ENCODE measurements at regions not wholly inside any gene's neighbourhood (a gene's known extent, or its start where the extent isn't known, plus 50 kb on each side); places are given as distances from the start of the nearest gene placed in this dataset.

DNA sequence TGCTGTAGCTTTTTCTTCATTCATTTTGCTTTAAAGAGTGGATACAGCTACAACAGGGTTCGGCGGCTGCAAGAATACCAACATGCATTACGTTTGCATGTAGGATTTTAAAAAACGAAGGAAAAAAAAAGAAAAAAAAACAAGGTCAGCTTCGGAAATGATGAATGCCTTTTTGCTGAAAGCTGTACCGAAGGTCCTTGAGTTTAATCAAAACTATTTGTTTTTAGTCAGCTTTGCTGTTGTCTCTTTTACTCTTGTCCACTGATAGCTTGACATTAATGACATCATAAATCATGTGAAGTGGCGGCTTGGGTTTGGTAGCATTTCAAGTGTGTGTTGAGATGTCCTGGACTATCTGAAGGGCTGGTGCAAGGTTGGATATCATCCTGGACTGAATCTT is 779.1 kb downstream of the NR2F1-AS1 start:
- no peak for DNase-seq
- Mint-ChIP-seq H3K4me3 (no peak overlapping the region), H3K27ac (no peak overlapping the region), H3K36me3 (no peaks in the 10 kb centered on the region), H3K9me3 (peaks cover 4 to 12% of the 10 kb centered on the region in 2 donors), H3K27me3 (ENCODE audit: low read depth in 2 of 2) (no peaks in the 10 kb centered on the region), H3K4me1 (no peaks in the 10 kb centered on the region)
- H3K27me3 ChIP-seq (ENCODE audit: control insufficient read depth, insufficient read depth, low read length) = no peaks in the 10 kb centered on the region
- no peak for ATAC-seq
- 57% methylated on average over 7 of the region's 7 CpGs for WGBS (ENCODE audit: insufficient coverage)
- no peak overlapping the region for H3K4me3 ChIP-seq (ENCODE audit: low read length)
- no peak overlapping the region for H3K27ac ChIP-seq (ENCODE audit: low read length)
- H3K4me1 ChIP-seq (ENCODE audit: control insufficient read depth, insufficient read depth, low read length) = no peaks in the 10 kb centered on the region
- TF ChIP-seq, protein P1, sequence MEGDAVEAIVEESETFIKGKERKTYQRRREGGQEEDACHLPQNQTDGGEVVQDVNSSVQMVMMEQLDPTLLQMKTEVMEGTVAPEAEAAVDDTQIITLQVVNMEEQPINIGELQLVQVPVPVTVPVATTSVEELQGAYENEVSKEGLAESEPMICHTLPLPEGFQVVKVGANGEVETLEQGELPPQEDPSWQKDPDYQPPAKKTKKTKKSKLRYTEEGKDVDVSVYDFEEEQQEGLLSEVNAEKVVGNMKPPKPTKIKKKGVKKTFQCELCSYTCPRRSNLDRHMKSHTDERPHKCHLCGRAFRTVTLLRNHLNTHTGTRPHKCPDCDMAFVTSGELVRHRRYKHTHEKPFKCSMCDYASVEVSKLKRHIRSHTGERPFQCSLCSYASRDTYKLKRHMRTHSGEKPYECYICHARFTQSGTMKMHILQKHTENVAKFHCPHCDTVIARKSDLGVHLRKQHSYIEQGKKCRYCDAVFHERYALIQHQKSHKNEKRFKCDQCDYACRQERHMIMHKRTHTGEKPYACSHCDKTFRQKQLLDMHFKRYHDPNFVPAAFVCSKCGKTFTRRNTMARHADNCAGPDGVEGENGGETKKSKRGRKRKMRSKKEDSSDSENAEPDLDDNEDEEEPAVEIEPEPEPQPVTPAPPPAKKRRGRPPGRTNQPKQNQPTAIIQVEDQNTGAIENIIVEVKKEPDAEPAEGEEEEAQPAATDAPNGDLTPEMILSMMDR (IDR thresholded peaks at IDR 0.05) = no peak
- intact Hi-C loops (cut with micrococcal nuclease) = no loop called here
- H3K9me3 ChIP-seq (ENCODE audit: control insufficient read depth, insufficient read depth, low read length) = no peaks in the 10 kb centered on the region
- H3K36me3 ChIP-seq (ENCODE audit: control insufficient read depth, insufficient read depth, low read length) = no peaks in the 10 kb centered on the region

DNA sequence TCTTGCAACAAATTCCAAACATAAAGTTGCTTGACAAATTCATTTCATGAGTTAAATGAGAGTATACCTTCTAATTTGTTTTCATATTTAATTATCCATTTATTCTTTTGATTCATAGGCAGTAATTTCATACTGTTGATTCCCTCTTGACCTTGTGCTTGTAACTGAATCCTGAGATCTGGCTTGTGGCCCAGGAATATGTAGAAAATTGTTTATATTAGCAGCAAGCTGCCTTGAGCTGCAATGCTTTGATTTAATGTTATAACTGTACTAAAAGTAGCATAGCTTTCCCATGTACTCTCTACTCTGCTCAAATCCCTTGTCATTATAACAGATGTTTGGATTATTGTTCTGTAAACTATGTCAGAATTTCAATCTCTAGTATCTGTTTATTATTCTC is 780.7 kb downstream of the NR2F1-AS1 start:
- Mint-ChIP-seq H3K9me3 (peaks cover 8 to 13% of the 10 kb centered on the region in 2 donors), H3K4me1 (no peaks in the 10 kb centered on the region), H3K27me3 (ENCODE audit: low read depth in 2 of 2) (no peaks in the 10 kb centered on the region), H3K36me3 (no peaks in the 10 kb centered on the region), H3K4me3 (no peak overlapping the region), H3K27ac (no peak overlapping the region)
- no peak for ATAC-seq
- intact Hi-C loops (cut with micrococcal nuclease) = no loop called here
- Histone ChIP-seq H3K9me3 (ENCODE audit: control insufficient read depth, insufficient read depth, low read length) (peaks cover 4% of the 10 kb centered on the region), H3K4me3 (ENCODE audit: low read length) (no peak overlapping the region), H3K27ac (ENCODE audit: low read length) (no peak overlapping the region), H3K36me3 (ENCODE audit: control insufficient read depth, insufficient read depth, low read length) (no peaks in the 10 kb centered on the region), H3K27me3 (ENCODE audit: control insufficient read depth, insufficient read depth, low read length) (no peaks in the 10 kb centered on the region), H3K4me1 (ENCODE audit: control insufficient read depth, insufficient read depth, low read length) (no peaks in the 10 kb centered on the region)
- TF ChIP-seq, protein P1 (IDR thresholded peaks at IDR 0.05) = no peak
- DNase-seq = no peak

DNA sequence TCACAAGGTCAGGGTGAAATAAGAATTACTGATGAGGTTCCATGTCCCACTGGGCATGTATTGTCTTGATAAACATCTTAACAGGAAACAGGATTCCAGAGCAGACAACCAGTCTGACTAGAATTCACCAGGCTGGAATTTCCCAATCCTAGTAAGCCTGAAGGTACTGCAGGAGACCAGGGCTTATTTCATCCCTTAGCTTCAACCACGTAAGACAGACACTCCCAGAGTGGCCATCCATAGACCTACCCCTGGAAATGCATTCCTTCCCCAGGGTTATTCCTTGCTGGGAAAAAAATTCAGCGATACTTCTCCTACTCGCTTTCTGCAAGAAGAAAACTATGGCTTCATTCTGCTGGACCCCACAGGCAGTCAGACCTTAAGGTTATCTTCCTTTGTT is 785.4 kb downstream of the NR2F1-AS1 start:
- Histone ChIP-seq H3K4me1 (ENCODE audit: control insufficient read depth, insufficient read depth, low read length) (no peaks in the 10 kb centered on the region), H3K36me3 (ENCODE audit: control insufficient read depth, insufficient read depth, low read length) (no peaks in the 10 kb centered on the region), H3K27me3 (ENCODE audit: control insufficient read depth, insufficient read depth, low read length) (no peaks in the 10 kb centered on the region), H3K9me3 (ENCODE audit: control insufficient read depth, insufficient read depth, low read length) (peaks cover 5% of the 10 kb centered on the region), H3K27ac (ENCODE audit: low read length) (no peak overlapping the region), H3K4me3 (ENCODE audit: low read length) (no peak overlapping the region)
- Mint-ChIP-seq H3K36me3 (peaks cover 8% of the 10 kb centered on the region), H3K4me1 (no peaks in the 10 kb centered on the region), H3K27ac (no peak overlapping the region), H3K9me3 (peaks cover 21 to 24% of the 10 kb centered on the region in 2 donors), H3K4me3 (no peak overlapping the region), H3K27me3 (ENCODE audit: low read depth in 2 of 2) (no peaks in the 10 kb centered on the region)
- no peak for DNase-seq
- WGBS (ENCODE audit: insufficient coverage) = 85% methylated on average over 3 of the region's 3 CpGs
- intact Hi-C loops (cut with micrococcal nuclease) = no loop called here
- ATAC-seq = no peak
- TF ChIP-seq, protein P1 (IDR thresholded peaks at IDR 0.05) = no peak

DNA sequence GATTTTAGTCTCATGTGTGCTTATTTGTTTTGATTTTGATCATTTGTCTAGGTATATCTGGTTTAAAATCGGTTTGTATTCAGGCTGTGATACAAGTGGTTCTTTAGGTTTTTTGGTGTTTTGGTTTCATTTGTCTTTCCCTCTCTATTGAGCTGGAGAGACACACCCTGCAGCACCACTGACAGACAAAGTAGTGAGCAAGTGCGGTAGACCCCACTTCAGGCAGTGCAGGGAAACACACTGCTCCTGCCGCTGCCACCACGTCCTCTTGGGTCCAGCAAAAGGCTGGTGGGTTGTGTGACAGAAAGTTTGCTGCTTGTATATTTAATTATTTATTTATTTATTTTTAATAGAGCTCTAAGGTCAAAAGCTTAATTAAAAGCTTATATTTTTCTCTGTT is 801.0 kb downstream of the NR2F1-AS1 start:
- H3K4me3 ChIP-seq (ENCODE audit: low read length) = no peak overlapping the region
- TF ChIP-seq, protein P1 (IDR thresholded peaks at IDR 0.05) = no peak
- no peaks in the 10 kb centered on the region for H3K36me3 Mint-ChIP-seq
- H3K27me3 Mint-ChIP-seq (ENCODE audit: low read depth in 2 of 2) = no peaks in the 10 kb centered on the region
- peaks cover 10 to 16% of the 10 kb centered on the region in 2 donors for H3K9me3 Mint-ChIP-seq
- intact Hi-C loops (cut with micrococcal nuclease) = no loop called here
- H3K36me3 ChIP-seq (ENCODE audit: control insufficient read depth, insufficient read depth, low read length) = no peaks in the 10 kb centered on the region
- H3K9me3 ChIP-seq (ENCODE audit: control insufficient read depth, insufficient read depth, low read length) = no peaks in the 10 kb centered on the region
- H3K27ac Mint-ChIP-seq = no peak overlapping the region
- ATAC-seq (no peak), DNase-seq (no peak)
- no peak overlapping the region for H3K27ac ChIP-seq (ENCODE audit: low read length)
- H3K27me3 ChIP-seq (ENCODE audit: control insufficient read depth, insufficient read depth, low read length) = no peaks in the 10 kb centered on the region
- WGBS (ENCODE audit: insufficient coverage) = 73% methylated on average over 2 of the region's 4 CpGs
- no peaks in the 10 kb centered on the region for H3K4me1 ChIP-seq (ENCODE audit: control insufficient read depth, insufficient read depth, low read length)
- no peaks in the 10 kb centered on the region for H3K4me1 Mint-ChIP-seq
- no peak overlapping the region for H3K4me3 Mint-ChIP-seq
